OCI-LY3 (cell line): ENCODE measurements at regions not wholly inside any gene's neighbourhood (a gene's known extent, or its start where the extent isn't known, plus 50 kb on each side); places are given as distances from the start of the nearest gene placed in this dataset.

Source experiments
- CTCF ChIP-seq: fragments of 200-600, 300-600 bp; sonication (generic); IDR thresholded peaks from 2 replicates; pipeline ENCODE4 v1.5.1; 2014; ENCODE audit warnings: antibody characterized with exemption, low read length, low read depth
- EZH2phosphoT487 ChIP-seq: fragments of 200-600 bp; shearing (Covaris generic); IDR thresholded peaks from 2 replicates; pipeline ENCODE4 v1.6.1; 2018; ENCODE audit warnings: antibody characterized with exemption, mixed run types, low read depth

GRCh38 chr3:64354221-64354620 is 129.0 kb upstream of the PRICKLE2 start:
- TF ChIP-seq CTCF (no peak), EZH2phosphoT487 (no peak)
